Trophoblast cell (in vitro differentiated cells and primary cell): ENCODE measurements at regions not wholly inside any gene's neighbourhood (a gene's known extent, or its start where the extent isn't known, plus 50 kb on each side); places are given as distances from the start of the nearest gene placed in this dataset.
A peak's percentile ranks its signal among the peaks of the same experiment; 100 is the strongest.

Source experiments
- DNase-seq, 2 donors: peaks; one replicate each; pipeline ENCODE4 v3.0.0-alpha.2; 2016
- H2AFZ ChIP-seq: 2 replicates; pipeline ENCODE4 v1.6.1; 2013; ENCODE audit warnings: low read length, moderate library complexity, mild to moderate bottlenecking; ENCODE audit not compliant: insufficient read depth, poor library complexity
- H2AK5ac ChIP-seq: 2 replicates; pipeline ENCODE4 v1.6.1; 2013; ENCODE audit warnings: mild to moderate bottlenecking, low read length
- H2BK120ac ChIP-seq: 2 replicates; pipeline ENCODE4 v1.6.1; 2013; ENCODE audit warnings: low read length, mild to moderate bottlenecking, moderate library complexity; ENCODE audit not compliant: insufficient read depth, poor library complexity
- H2BK12ac ChIP-seq: 2 replicates; pipeline ENCODE4 v1.6.1; 2013; ENCODE audit warnings: mild to moderate bottlenecking, low read length, moderate library complexity
- H2BK5ac ChIP-seq: 2 replicates; pipeline ENCODE4 v1.6.1; 2013; ENCODE audit warnings: low read length, low read depth, moderate library complexity, mild to moderate bottlenecking; ENCODE audit not compliant: poor library complexity
- H3K14ac ChIP-seq: 2 replicates; pipeline ENCODE4 v1.6.1; 2013; ENCODE audit warnings: mild to moderate bottlenecking, low read length
- H3K18ac ChIP-seq: 2 replicates; pipeline ENCODE4 v1.6.1; 2013; ENCODE audit warnings: mild to moderate bottlenecking, low read length
- H3K23ac ChIP-seq: 2 replicates; pipeline ENCODE4 v1.6.1; 2013; ENCODE audit warnings: low read length
- H3K27ac ChIP-seq: 2 replicates; pipeline ENCODE4 v1.5.1; 2013; ENCODE audit warnings: low read depth, mild to moderate bottlenecking, inconsistent platforms, low read length, moderate library complexity
- H3K27me3 ChIP-seq: 2 replicates; pipeline ENCODE4 v1.6.1; 2013; ENCODE audit warnings: inconsistent platforms, mild to moderate bottlenecking, low read length, moderate library complexity; ENCODE audit not compliant: insufficient read depth
- H3K36me3 ChIP-seq, 2 experiments: 1 replicate in 1 of 2; 2 replicates in 1 of 2; pipeline ENCODE4 v1.6.1; 2013; ENCODE audit warnings: low read length in 2 of 2, mild to moderate bottlenecking in 2 of 2, moderate library complexity in 1 of 2; ENCODE audit not compliant: insufficient read depth in 2 of 2, control insufficient read depth in 1 of 2
- H3K4ac ChIP-seq: 2 replicates; pipeline ENCODE4 v1.6.1; 2013; ENCODE audit warnings: low read depth, mild to moderate bottlenecking, low read length, moderate library complexity
- H3K4me1 ChIP-seq, 2 experiments: 1 replicate in 1 of 2; 2 replicates in 1 of 2; pipeline ENCODE4 v1.6.1; 2013; ENCODE audit warnings: low read length in 2 of 2, mild to moderate bottlenecking in 2 of 2, moderate library complexity in 1 of 2; ENCODE audit not compliant: insufficient read depth in 2 of 2, control insufficient read depth in 1 of 2
- H3K4me2 ChIP-seq: 2 replicates; pipeline ENCODE4 v1.6.1; 2013; ENCODE audit warnings: inconsistent platforms, mild to moderate bottlenecking, low read length, moderate library complexity
- H3K4me3 ChIP-seq: 2 replicates; pipeline ENCODE4 v1.5.1; 2013; ENCODE audit warnings: mild to moderate bottlenecking, low read depth, low read length, inconsistent platforms
- H3K79me1 ChIP-seq: one replicate; pipeline ENCODE4 v1.6.1; 2013; ENCODE audit warnings: low read length
- H3K79me2 ChIP-seq: 2 replicates; pipeline ENCODE4 v1.6.1; 2013; ENCODE audit warnings: low read length, mild to moderate bottlenecking; ENCODE audit not compliant: control insufficient read depth, insufficient read depth, poor library complexity
- H3K9ac ChIP-seq: 2 replicates; pipeline ENCODE4 v1.6.1; 2013; ENCODE audit warnings: mild to moderate bottlenecking, low read length
- H3K9me3 ChIP-seq: 2 replicates; pipeline ENCODE4 v1.6.1; 2013; ENCODE audit warnings: low read depth, mild to moderate bottlenecking, control low read depth, inconsistent platforms, low read length; ENCODE audit not compliant: insufficient read depth
- H4K12ac ChIP-seq: 2 replicates; pipeline ENCODE4 v1.6.1; 2013; ENCODE audit warnings: low read depth, mild to moderate bottlenecking, low read length, moderate library complexity
- H4K8ac ChIP-seq: 2 replicates; pipeline ENCODE4 v1.6.1; 2013; ENCODE audit warnings: low read depth, mild to moderate bottlenecking, low read length, moderate library complexity
- H4K91ac ChIP-seq: one replicate; pipeline ENCODE4 v1.6.1; 2013; ENCODE audit warnings: low read depth, mild to moderate bottlenecking, low read length, moderate library complexity
- WGBS: extraction: QIAGEN DNeasy Blood & Tissue Kit; methylation state at CpG from one replicate; pipeline ENCODE4 v1.1.7; 2013; ENCODE audit warnings: missing lambda C conversion rate; ENCODE audit not compliant: insufficient read length, insufficient coverage; ENCODE audit errors: extremely low coverage; 5-methylcytosine and 5-hydroxymethylcytosine counted together

GRCh38 chr12:46671102-46671501 lies 154.7 kb downstream of the SLC38A4 start:
- Histone ChIP-seq H3K9me3 (no peaks in the 10 kb centered on the region), H3K23ac (no peak overlapping the region), H3K79me1 (peaks cover 3% of the 10 kb centered on the region), H3K79me2 (no peaks in the 10 kb centered on the region), H3K4me1 (peaks cover 0 to 3% of the 10 kb centered on the region in 2 experiments), H3K36me3 (no peaks in the 10 kb centered on the region), H2BK5ac (no peak overlapping the region), H3K4me3 (no peak overlapping the region), H3K9ac (no peak overlapping the region), H4K8ac (no peak overlapping the region), H2BK120ac (no peak overlapping the region), H4K12ac (no peak overlapping the region), H2AFZ (no peak overlapping the region), H3K4ac (no peak overlapping the region), H4K91ac (no peak overlapping the region), H2BK12ac (no peak overlapping the region), H3K27ac (no peak overlapping the region), H2AK5ac (no peak overlapping the region), H3K4me2 (no peak overlapping the region), H3K18ac (no peak overlapping the region), H3K14ac (no peak overlapping the region), H3K27me3 (no peaks in the 10 kb centered on the region)
- DNase-seq = no peak
- WGBS = no CpG with 5 or more reads among the region's 2 CpGs

GRCh38 chr12:46670636-46671035 lies 155.2 kb downstream of the SLC38A4 start:
- Histone ChIP-seq H2BK12ac (peak overlapping the region; percentile 34), H4K8ac (no peak overlapping the region), H2AFZ (no peak overlapping the region), H3K4me3 (no peak overlapping the region), H3K14ac (no peak overlapping the region), H3K27ac (no peak overlapping the region), H3K27me3 (no peaks in the 10 kb centered on the region), H2BK5ac (no peak overlapping the region), H2BK120ac (no peak overlapping the region), H3K36me3 (no peaks in the 10 kb centered on the region), H3K23ac (no peak overlapping the region), H3K9ac (no peak overlapping the region), H3K79me2 (no peaks in the 10 kb centered on the region), H3K9me3 (no peaks in the 10 kb centered on the region), H3K79me1 (no peaks in the 10 kb centered on the region), H3K18ac (no peak overlapping the region), H2AK5ac (no peak overlapping the region), H4K12ac (no peak overlapping the region), H3K4ac (no peak overlapping the region), H4K91ac (no peak overlapping the region), H3K4me1 (no peaks in the 10 kb centered on the region), H3K4me2 (no peak overlapping the region)
- DNase-seq = no peak
- no CpG with 5 or more reads among the region's 1 CpG for WGBS

GRCh38 chr12:46669720-46670119 lies 156.1 kb downstream of the SLC38A4 start:
- Histone ChIP-seq H4K8ac (no peak overlapping the region), H2BK12ac (no peak overlapping the region), H3K79me2 (no peaks in the 10 kb centered on the region), H3K4ac (no peak overlapping the region), H3K79me1 (no peaks in the 10 kb centered on the region), H3K4me3 (no peak overlapping the region), H3K9me3 (no peaks in the 10 kb centered on the region), H3K4me2 (no peak overlapping the region), H3K27ac (no peak overlapping the region), H3K36me3 (no peaks in the 10 kb centered on the region), H3K27me3 (no peaks in the 10 kb centered on the region), H3K9ac (no peak overlapping the region), H3K14ac (no peak overlapping the region), H4K12ac (no peak overlapping the region), H2AK5ac (no peak overlapping the region), H2AFZ (no peak overlapping the region), H3K23ac (no peak overlapping the region), H4K91ac (no peak overlapping the region), H2BK120ac (no peak overlapping the region), H3K18ac (no peak overlapping the region), H2BK5ac (no peak overlapping the region), H3K4me1 (no peaks in the 10 kb centered on the region)
- DNase-seq = no peak
- no CpG with 5 or more reads among the region's 2 CpGs for WGBS

GRCh38 chr12:46667551-46667950 lies 158.2 kb downstream of the SLC38A4 start:
- Histone ChIP-seq H3K4ac (no peak overlapping the region), H2AFZ (no peak overlapping the region), H3K4me3 (no peak overlapping the region), H2AK5ac (no peak overlapping the region), H4K91ac (no peak overlapping the region), H3K27ac (no peak overlapping the region), H3K23ac (no peak overlapping the region), H3K36me3 (no peaks in the 10 kb centered on the region), H3K4me1 (peaks cover 2 to 4% of the 10 kb centered on the region in 2 experiments), H3K27me3 (no peaks in the 10 kb centered on the region), H3K18ac (no peak overlapping the region), H3K4me2 (no peak overlapping the region), H3K9me3 (no peaks in the 10 kb centered on the region), H3K14ac (no peak overlapping the region), H4K12ac (no peak overlapping the region), H2BK120ac (no peak overlapping the region), H4K8ac (no peak overlapping the region), H3K9ac (no peak overlapping the region), H3K79me1 (no peaks in the 10 kb centered on the region), H3K79me2 (no peaks in the 10 kb centered on the region), H2BK12ac (no peak overlapping the region), H2BK5ac (no peak overlapping the region)
- DNase-seq = no peak
